ENCODE measurements at regions not wholly inside any gene's neighbourhood (a gene's known extent, or its start where the extent isn't known, plus 50 kb on each side); places are given as distances from the start of the nearest gene placed in this dataset.

- Histone ChIP-seq H3K9me3 (no peaks in the 10 kb centered on the region), H3K4me3 (no peak overlapping the region), H3K27ac (no peak overlapping the region), H3K4me1 (no peaks in the 10 kb centered on the region), H3K27me3 (no peaks in the 10 kb centered on the region), H3K36me3 (ENCODE audit: low read depth, missing control alignments) (no peaks in the 10 kb centered on the region)
- TF ChIP-seq POLR2A (IDR thresholded peaks at IDR 0.05) (no peak), CTCF (IDR thresholded peaks at IDR 0.05) (no peak)
- DNase-seq: no peak
- intact Hi-C loops (cut with DNase I; ENCODE audit: low total_unique reads): no loop called here
- WGBS, 2 donors: 79 to 86% methylated on average over 5 of the region's 5 CpGs
These were observed 70.1 kb upstream of the ARHGAP21 start for GRCh38 chr10:24793648-24794379.

GRCh38 chr10:24792638-24793037 is 69.0 kb upstream of the ARHGAP21 start:
- Histone ChIP-seq H3K4me1 (no peaks in the 10 kb centered on the region), H3K36me3 (ENCODE audit: low read depth, missing control alignments) (no peaks in the 10 kb centered on the region), H3K9me3 (no peaks in the 10 kb centered on the region), H3K4me3 (no peak overlapping the region), H3K27me3 (no peaks in the 10 kb centered on the region), H3K27ac (no peak overlapping the region)
- 78 to 84% methylated on average over 2 of the region's 2 CpGs for WGBS, 2 donors
- intact Hi-C loops (cut with DNase I; ENCODE audit: low total_unique reads): no loop called here
- no peak for DNase-seq
- TF ChIP-seq POLR2A (IDR thresholded peaks at IDR 0.05) (no peak), CTCF (IDR thresholded peaks at IDR 0.05) (no peak)

GRCh38 chr10:24791084-24791726 is 67.5 kb upstream of the ARHGAP21 start:
- Histone ChIP-seq H3K4me3 (no peak overlapping the region), H3K4me1 (no peaks in the 10 kb centered on the region), H3K27ac (no peak overlapping the region), H3K27me3 (no peaks in the 10 kb centered on the region), H3K9me3 (no peaks in the 10 kb centered on the region), H3K36me3 (ENCODE audit: low read depth, missing control alignments) (no peaks in the 10 kb centered on the region)
- TF ChIP-seq CTCF (IDR thresholded peaks at IDR 0.05) (no peak), POLR2A (IDR thresholded peaks at IDR 0.05) (no peak)
- no peak for DNase-seq
- 71 to 75% methylated on average over 7 of the region's 7 CpGs for WGBS, 2 donors
- intact Hi-C loops (cut with DNase I; ENCODE audit: low total_unique reads): no loop called here

GRCh38 chr10:24790599-24790998 is 66.9 kb upstream of the ARHGAP21 start:
- Histone ChIP-seq H3K27me3 (no peaks in the 10 kb centered on the region), H3K4me3 (no peak overlapping the region), H3K9me3 (no peaks in the 10 kb centered on the region), H3K36me3 (ENCODE audit: low read depth, missing control alignments) (no peaks in the 10 kb centered on the region), H3K27ac (no peak overlapping the region), H3K4me1 (no peaks in the 10 kb centered on the region)
- intact Hi-C loops (cut with DNase I; ENCODE audit: low total_unique reads): no loop called here
- TF ChIP-seq POLR2A (IDR thresholded peaks at IDR 0.05): no peak
- TF ChIP-seq CTCF (IDR thresholded peaks at IDR 0.05): no peak
- WGBS, 2 donors: 69 to 77% methylated on average over 11 of the region's 11 CpGs
- DNase-seq: no peak

- Histone ChIP-seq H3K27ac (no peak overlapping the region), H3K4me1 (no peaks in the 10 kb centered on the region), H3K9me3 (no peaks in the 10 kb centered on the region), H3K4me3 (no peak overlapping the region), H3K36me3 (ENCODE audit: low read depth, missing control alignments) (no peaks in the 10 kb centered on the region), H3K27me3 (no peaks in the 10 kb centered on the region)
- intact Hi-C loops (cut with DNase I; ENCODE audit: low total_unique reads): no loop called here
- WGBS, 2 donors: 53 to 68% methylated on average over 7 of the region's 7 CpGs
- DNase-seq: no peak
- TF ChIP-seq POLR2A (IDR thresholded peaks at IDR 0.05) (no peak), CTCF (IDR thresholded peaks at IDR 0.05) (no peak)
These were observed 66.4 kb upstream of the ARHGAP21 start for GRCh38 chr10:24790073-24790472.
